ENCODE measurements at regions not wholly inside any gene's neighbourhood (a gene's known extent, or its start where the extent isn't known, plus 50 kb on each side); places are given as distances from the start of the nearest gene placed in this dataset.

- TF ChIP-seq POLR2A (IDR thresholded peaks at IDR 0.05; ENCODE audit: low read depth, low read length) = no peak
- no peak for DNase-seq (ENCODE audit: insufficient read length, low spot score)
- no peak for FAIRE-seq
Observed at GRCh38 chr4:3861720-3862639, 95.8 kb downstream of the ADRA2C start.

GRCh38 chr4:3862640-3863420, 96.6 kb downstream of the ADRA2C start:
- FAIRE-seq (no peak), DNase-seq (ENCODE audit: insufficient read length, low spot score) (no peak)
- TF ChIP-seq POLR2A (IDR thresholded peaks at IDR 0.05; ENCODE audit: low read depth, low read length) = no peak

- no peak for FAIRE-seq
- DNase-seq (ENCODE audit: insufficient read length, low spot score) = no peak
- TF ChIP-seq POLR2A (IDR thresholded peaks at IDR 0.05; ENCODE audit: low read depth, low read length) = no peak
Observed at GRCh38 chr4:3863841-3864741, 97.9 kb downstream of the ADRA2C start.

- TF ChIP-seq POLR2A (IDR thresholded peaks at IDR 0.05; ENCODE audit: low read depth, low read length) = no peak
- FAIRE-seq = no peak
- no peak for DNase-seq (ENCODE audit: insufficient read length, low spot score)
Observed at GRCh38 chr4:3864742-3865721, 98.8 kb downstream of the ADRA2C start.

GRCh38 chr4:3865986-3866812, 100.0 kb downstream of the ADRA2C start:
- no peak for DNase-seq (ENCODE audit: insufficient read length, low spot score)
- FAIRE-seq = no peak
- TF ChIP-seq POLR2A (IDR thresholded peaks at IDR 0.05; ENCODE audit: low read depth, low read length) = no peak

GRCh38 chr4:3866813-3867129, 100.6 kb downstream of the ADRA2C start:
- DNase-seq (ENCODE audit: insufficient read length, low spot score) (no peak), FAIRE-seq (no peak)
- TF ChIP-seq POLR2A (IDR thresholded peaks at IDR 0.05; ENCODE audit: low read depth, low read length) = no peak

GRCh38 chr4:3867403-3868100, 101.4 kb downstream of the ADRA2C start:
- FAIRE-seq = no peak
- TF ChIP-seq POLR2A (IDR thresholded peaks at IDR 0.05; ENCODE audit: low read depth, low read length) = no peak

GRCh38 chr4:3868211-3869173, 102.3 kb downstream of the ADRA2C start:
- TF ChIP-seq POLR2A (IDR thresholded peaks at IDR 0.05; ENCODE audit: low read depth, low read length) = no peak
- FAIRE-seq (no peak), DNase-seq (ENCODE audit: insufficient read length, low spot score) (no peak)

More at GRCh38 chr4:3867403-3868100, 101.4 kb downstream of the ADRA2C start:
- no peak for DNase-seq (ENCODE audit: insufficient read length, low spot score)

- TF ChIP-seq POLR2A (IDR thresholded peaks at IDR 0.05; ENCODE audit: low read depth, low read length) = no peak
- FAIRE-seq (no peak), DNase-seq (ENCODE audit: insufficient read length, low spot score) (no peak)
Observed at GRCh38 chr4:3869174-3869572, 103.0 kb downstream of the ADRA2C start.
